H4 (cell line): ENCODE measurements at regions not wholly inside any gene's neighbourhood (a gene's known extent, or its start where the extent isn't known, plus 50 kb on each side); places are given as distances from the start of the nearest gene placed in this dataset.
"Not testable (repeated sequence)": the region's sequence is repeated elsewhere in the genome, so short reads cannot be mapped to it uniquely, and the experiment has no call there.

Experiments used
- DNase-seq: peaks from one replicate; pipeline ENCODE4 v3.0.0-alpha.2; 2015; ENCODE audit warnings: low spot score

DNA sequence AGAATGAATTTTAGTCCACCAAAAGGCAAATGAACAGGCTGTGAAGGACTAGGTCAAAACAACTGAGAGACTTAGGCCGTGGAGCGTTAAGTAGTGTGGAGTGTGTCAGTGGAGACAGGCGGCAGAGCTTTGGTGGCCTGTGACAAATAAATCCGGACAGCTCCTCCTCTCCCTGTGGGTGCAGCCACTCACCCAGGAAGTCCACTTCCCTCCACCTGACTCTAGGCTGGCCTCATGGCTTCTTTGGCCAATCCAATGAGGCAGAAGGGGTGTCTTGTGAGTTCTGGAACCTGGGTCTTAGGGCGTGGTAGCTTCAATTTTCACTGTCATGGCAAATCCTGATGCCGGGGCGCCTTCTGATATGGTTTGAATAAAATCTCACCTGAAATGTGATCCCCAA lies 180.9 kb upstream of the C14orf180 start:
- no peak for DNase-seq

DNA sequence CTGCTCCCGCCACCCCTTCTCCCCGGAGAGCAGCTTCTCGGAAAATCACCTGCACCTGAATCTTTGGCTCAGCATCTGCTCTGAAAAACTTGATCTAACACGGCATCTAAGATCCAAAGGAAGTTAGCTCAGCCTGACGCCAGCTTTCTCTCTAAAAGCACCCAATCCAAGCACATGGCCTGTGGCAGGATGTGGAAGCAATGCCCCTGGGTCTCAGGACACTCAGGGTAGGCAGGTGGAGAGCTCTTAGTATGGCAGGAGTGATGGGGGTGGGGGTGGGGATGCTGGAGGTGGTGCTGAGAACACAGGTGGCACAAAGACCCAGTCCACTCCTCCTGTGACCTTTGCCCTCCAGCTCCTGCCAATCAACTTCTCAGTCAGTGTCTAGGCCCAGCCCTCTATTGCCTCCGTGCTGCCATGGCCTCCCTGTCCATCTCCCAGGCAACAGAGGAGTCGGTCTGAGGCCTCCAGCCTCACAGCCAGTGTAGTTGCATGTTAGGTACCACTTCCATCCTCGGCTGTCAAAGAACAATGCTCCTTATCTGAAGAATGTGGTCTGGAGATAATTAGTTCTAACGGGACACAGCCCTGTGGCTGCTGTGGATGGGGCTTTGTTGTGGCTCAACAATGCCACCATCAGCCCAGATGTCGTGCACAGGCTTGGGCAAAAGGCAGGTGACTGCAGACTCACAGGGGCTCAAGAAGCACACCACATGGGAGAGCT lies 180.0 kb upstream of the C14orf180 start:
- no peak for DNase-seq

DNA sequence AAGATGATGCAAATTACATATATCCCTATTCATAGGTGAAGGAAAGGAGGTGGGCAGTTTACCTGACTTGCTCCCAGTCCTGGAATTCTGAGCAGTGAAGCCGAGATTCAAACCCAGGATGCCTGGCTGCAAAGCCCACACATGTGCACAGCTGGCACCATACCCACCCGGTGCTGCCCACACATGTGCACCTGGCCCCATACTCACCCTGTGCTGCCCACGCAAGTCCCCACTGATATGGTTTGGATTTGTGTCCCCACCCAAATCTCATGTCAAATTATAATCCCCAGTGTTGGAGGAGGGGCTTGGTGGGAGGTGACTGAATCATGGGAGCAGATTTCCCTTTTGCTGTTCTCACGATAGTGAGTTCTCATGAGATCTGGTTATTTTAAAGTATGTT lies 179.2 kb upstream of the C14orf180 start:
- DNase-seq = no peak

DNA sequence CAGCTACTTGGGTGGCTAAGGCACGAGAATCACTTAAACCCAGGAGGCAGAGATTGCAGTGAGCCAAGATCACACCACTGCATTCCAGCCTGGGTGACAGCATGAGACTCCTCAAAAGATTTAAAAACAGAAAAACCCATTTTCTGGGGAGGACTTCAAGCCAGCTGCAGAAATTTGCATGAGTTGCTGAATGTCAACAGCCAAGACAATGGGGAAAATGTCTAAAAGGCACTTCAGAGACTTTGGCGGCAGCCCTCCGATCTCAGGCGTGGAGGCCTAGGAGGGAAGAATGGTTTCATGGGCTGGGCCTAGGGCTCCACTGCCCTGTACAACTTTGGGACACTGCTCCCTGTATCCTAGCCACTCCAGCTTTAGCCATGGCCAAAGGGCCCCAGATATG lies 177.8 kb upstream of the C14orf180 start:
- no peak for DNase-seq

DNA sequence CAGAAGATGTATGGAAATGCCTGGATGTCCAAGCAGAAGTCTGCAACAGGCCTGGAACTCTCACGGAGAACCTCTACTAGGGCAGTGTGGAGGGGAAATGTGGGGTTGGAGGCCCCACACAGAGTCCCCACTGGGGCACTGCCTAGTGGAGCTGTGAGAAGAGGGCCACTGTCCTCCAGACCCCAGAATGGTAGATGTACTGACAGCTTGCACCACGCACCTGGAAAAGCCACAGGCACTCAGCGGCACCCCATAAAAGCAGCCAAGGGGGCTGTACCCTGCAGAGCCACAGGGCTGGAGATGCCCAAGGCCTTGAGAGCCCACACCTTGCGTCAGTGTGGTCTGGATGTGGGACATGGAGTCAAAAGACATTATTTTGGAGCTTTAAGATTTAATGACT lies 177.3 kb upstream of the C14orf180 start:
- DNase-seq = not testable (repeated sequence)

DNA sequence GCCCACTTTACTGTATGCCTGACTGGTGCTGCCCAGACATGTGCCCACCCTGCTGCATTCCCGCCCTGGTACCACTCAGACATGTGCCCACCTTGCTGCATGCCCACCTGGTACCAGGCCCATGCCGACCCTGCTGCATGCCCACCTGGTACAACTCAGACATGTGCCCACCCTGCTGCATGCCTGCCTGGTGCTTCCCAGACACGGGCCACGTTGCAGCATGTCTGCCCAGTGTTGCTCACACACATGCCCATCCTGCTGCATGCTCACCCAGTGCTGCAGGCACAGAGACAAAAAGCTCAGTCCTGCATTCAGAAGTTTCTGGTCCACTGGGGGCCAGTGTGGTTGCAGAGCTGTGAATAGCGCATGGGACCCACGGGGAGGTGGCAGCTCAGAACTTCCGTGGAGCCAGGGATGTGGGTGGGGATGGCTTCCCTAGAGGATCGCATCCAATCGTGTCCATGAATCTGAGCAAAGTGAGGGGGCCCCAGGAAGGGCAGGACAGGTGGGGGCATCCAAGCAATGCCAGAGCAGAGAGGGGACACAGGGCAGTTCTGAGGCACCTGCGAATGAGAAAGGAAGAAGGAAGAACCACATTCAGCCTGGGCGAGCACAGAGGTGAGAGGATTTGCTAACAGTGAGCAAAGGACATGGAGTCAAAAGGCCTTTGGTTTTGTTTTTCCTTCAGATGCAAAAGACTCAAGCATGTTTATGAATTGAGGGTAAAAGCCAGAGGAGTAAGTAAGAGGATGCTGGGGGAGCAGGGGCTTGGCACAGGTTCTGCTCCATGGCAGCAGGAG lies 175.9 kb upstream of the C14orf180 start:
- no peak for DNase-seq

DNA sequence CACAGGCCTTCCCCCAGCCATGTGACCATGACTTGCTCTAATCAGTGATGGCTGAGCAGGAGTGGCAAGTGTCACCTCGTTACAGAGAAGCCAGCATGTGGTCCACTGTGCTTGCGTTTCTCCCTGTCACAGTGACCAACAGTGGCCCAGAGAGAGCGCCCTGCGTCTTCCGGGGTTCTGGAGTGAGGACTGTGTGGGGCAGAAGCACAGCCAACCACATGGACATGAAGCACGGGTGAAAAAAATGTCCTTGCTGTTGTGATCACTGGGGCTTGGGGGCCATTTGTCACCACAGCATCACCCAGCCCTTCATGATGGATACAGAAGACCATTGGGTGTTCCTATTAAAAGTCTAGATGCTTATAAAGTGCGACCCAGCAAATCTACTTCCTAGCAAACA lies 174.6 kb upstream of the C14orf180 start:
- no peak for DNase-seq

DNA sequence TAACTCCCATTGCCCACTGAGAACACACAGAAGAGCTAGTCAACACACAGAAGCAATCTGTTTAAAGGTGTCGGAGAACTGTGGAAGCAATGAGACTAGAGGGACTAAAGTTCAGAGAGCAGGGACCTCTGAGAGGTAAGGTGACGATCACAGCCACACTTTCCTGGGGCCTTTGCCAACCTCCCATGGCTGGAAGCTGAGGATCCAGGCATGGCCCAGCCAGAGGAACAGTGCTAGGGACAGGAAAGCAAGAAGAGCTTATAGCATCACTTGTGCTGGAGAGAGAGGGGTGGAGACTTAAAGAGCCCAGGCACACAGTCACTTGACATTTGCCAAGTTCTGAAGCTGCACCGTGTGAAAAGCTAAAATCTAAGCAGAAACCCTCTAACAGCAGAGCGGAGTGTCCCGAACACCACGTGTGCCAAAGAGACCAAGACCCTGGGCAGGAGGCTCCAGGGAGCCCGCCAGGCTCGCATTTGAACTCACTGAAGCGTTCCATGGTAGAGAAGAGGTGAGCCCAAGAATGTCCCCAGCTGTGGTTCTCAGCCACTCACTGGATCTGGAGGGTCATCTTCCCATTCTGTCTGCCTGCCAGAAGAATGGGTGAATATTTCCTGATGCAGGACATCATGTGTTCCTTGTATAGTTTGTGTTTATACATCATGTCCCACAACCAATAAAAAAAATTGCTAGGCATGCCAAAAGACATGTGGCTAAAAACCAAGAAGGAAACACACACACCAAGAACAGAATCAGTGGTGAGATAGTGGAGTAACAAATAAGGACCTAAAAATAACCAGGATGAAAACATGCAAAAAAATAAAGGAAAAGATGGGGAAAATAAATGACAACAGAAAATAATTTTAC lies 174.0 kb upstream of the C14orf180 start:
- DNase-seq = no peak

DNA sequence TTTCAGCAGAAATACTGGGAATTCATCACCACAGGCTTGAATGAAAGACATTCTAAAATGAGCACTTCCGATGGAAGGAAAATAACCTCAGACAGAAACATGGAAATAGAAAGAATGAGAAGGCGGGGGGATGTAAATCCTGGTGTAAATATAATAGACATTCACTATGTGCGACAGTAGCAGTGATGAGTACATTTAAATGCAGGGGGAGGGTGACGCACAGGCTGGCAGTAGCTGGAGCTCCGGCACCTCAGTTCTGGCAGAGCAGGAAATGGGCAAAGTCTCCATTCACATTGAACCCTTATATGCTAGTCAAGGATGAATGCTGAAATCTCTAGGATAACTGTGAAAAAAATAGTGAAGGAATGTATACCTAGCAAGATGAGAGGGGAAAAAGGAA lies 172.7 kb upstream of the C14orf180 start:
- no peak for DNase-seq

DNA sequence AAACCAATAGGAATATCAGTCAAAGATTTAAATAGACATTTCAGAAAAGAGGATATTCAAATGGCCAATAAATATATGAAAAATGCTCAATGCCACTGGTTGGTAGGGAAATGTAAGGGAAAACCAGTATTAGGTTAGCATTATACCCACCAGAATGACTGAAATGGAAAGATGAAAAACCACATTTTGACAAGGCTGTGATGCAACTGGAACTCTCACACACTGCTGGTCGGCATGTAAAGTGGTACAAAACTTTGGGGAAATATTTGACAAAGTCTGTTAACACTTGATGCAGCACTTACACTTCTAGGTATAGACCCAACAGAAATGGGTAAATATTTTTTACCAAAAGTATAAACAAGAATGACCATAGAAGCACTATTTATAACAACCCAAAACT lies 163.2 kb upstream of the C14orf180 start:
- no peak for DNase-seq

DNA sequence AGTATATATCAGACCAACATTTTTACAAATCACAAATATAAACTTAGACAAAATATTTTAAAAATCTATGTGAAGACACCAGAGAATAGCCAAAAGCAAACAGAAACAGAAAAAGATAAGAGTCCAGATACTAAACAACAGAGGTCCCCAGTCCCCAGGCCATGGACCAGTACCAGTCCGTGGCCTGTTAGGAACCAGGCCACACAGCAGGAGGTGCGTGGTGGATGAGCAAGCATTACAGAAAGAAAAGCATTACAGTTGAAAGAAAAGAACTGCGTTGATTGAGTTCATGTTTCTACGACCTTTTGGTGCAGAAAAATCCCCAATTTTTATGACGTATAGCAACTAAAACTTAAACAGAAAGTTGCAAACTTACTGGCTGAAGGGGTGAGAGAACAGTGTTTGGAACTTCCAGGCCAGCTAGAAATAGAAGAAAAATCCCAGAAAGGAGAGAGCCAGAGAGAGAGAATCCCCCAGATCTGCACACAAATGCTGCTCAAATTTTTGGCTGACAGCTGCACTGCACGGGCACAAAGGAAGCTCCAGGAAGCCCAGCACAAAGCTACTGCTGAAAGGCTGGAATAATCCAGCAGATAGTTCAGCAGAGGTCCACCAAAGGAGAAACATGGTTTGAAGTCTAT lies 159.6 kb upstream of the C14orf180 start:
- DNase-seq = no peak

DNA sequence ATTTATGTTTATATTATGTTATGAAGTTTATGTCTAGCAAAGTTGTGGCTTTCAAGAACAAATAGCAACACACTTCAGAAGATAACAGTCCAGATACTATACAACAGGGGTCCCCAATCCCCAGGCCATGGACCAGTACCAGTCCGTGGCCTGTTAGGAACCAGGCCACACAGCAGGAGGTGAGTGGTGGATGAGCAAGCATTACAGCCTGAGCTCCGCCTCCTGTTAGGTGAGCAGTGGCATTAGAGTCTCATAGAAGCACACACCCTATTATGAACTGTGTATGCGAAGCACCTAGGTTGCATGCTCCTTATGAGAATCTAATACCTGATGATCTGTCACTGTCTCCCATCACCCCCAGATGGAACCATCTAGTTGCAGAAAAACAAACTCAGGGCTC lies 159.0 kb upstream of the C14orf180 start:
- not testable (repeated sequence) for DNase-seq

DNA sequence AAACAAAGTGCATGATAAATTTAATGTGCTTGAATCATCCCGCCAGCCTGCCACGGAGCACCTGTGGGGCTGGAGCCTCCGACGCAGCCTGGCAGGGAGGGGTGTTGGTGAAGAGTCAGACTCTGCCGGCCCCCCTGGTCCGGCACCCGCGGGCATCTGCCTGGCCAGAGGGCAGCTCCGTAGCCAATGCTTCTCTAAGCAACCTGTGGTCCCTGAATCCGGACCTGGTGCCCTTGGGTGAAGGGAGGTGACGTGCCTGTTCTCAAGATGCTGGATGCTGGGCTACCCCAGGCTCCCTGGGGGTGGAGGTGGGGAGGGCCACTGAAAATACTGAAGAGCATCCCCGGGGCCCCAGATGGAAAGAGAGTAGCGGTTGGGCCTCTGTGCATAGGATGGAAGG lies 158.6 kb upstream of the C14orf180 start:
- DNase-seq = no peak

DNA sequence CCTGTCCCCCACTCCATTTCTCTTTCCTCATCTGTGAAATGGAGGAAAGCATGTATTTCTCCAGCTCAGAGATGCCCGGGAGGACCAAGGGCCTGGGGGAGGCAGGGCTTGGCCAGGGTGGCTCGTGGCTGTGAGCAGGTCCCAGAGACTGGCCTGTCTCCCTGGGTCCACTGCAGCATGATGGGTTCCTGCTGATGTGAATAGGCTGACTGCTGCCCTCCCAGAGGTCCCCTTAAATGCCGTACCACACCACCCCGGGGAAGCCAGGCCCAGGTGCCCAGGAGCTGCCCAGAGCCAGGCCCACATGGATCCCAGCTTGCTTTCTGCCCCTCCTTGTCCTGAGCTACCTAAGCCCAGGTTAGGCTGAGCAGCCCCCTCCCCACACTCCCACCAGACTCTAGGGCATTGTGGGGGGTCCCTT lies 158.2 kb upstream of the C14orf180 start:
- DNase-seq = no peak

DNA sequence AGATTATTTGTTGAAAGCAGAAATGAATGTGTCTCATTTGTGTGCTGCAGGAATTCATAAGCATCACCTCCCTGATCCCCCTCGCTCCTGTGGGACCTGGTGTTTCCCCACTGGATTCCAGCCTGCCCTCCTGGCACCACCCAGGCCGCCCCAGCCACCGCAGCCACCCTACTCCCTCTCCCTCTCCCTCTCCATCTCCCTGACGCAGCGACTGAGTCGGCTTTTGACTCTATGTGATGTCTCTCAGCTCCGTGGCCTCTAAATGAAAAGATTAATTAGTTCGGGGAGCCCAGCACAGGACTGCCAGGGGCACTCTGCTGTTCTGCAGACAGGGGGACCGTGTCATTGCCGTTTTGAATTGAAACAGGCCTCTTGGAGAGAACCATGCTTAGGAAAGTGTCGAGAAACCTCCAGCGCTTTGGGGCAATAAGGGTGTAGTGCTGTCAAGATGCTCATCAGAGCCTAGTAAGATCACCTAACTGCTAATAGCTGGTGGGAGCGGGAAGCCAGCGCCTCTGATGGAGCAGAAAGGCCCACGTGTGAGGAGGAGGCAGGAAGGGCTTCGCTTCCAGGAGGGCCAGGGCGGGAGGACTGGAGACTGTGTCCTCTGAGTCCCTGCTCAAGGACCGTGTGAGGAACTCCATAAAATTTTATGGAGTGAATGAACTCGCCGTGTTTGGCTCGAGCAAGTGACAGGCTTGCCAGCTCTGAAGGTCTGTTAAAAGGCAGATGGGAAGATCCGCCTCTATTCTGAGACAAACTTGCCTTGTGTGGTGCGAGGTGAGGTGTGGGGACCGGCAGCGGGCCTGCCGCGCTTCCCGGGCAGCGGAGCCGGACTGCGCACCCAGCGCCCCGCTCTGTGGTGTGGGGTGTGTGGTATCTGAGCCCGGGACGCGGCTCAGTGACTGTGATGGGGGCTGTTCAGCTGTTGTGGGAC lies 157.4 kb upstream of the C14orf180 start:
- DNase-seq = no peak

DNA sequence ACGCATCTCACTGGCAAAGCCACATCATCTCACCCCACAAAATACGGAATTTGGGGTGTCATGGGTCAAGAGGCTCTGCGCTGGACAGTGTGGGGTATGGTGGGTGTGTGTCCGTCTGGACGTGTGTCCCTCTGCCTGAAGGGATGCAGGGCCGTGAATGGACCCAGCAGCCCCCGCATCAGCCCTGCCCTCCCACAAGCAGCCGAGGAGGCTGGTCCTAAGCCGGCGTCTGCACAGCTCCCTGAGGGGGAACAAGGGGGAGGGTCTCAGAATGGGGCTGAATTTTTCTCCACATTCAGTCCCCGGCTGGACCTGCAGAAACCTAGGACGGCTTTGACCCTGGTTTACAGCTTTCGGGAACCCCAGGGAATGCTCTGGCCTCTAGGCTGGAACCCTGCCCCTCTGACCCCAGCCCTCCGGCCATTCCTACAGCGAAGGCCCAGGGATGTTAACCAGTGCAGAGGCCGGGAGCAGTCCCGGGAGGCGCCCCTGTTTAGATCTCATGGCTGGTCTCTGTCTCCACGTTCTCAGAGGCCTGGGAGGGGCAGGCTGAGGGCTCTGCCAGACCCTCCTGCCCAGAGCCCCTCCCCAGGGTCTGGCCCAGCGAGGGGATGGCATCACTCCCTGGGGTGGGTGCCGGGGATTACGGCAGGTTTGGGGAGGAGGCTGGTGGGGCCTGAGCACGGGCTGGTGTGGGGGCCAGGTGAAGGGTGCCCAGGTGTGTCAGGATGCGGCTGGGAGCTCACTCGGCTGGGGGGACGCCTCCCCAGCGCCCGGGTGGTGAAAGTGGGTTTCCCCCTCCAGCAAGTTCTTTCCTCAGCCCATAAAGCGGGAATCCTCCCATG lies 156.5 kb upstream of the C14orf180 start:
- DNase-seq = no peak

DNA sequence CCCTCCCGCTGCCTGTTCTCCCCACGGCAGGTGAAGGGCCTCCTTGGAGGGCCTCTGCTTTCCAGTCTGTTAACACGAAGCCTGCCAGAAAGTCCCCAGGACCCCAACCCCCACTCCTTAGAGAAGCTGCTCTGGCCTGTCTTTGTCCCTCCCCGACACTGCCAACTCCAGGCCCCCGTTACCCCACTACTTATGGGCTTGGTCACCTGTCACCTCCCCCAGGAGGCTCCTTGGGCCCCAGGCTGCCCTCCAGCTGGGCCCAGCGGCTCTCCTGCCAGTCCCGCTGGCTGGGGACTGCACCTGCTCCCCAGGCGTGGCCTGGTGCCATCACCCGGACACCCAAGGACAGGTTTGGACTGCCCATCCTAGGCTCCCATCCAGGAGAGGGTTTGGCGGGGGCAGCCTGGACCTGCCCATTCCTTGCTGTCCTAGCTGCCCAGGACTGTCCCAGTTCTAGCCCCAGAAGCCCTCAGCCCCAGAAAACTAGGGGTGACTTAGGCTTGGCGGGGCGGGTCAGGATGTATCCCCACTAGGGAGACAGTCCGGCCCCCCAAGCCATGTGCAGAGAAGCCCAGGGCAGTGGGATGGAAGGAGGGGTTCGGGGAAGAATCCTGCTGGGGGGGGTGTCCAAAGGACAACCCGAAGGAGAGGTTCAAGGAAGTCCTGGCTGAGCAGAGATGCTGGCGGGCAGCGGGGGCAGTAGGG lies 155.7 kb upstream of the C14orf180 start:
- no peak for DNase-seq

DNA sequence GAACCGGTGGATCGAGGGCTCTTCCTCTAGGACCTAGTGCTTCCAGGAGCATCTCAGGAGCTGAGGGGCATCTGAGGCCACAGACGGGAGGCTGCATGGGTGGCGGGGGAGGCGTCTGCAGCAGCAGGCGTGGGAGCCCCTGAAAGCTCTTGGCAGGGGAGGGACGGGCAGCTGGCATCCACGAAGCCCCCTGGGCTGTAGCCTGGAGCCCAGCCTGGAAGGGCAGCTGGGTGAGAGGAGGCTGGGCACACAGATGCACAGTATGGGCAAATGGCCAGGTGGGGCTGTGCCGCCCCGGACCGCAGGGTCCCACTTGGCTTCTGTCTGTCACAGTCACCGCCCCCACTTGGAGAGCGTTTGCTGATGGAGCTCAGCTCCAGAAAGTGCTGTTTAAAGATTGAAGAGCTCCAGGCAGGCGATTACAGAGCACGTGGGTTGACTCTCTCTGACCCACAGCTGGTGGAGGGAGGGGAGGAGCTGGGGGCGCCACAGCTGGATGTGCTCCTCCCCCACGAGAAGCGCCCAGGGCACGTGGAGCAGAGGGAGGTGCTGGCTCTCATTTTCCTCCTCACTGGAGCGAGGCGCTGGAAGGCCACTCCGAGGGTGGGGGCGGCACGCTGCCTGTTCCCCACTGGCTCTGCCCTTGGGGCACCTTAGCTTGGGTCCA lies 155.0 kb upstream of the C14orf180 start:
- DNase-seq = no peak
